Gastrocnemius medialis (tissue), 4 donors: ENCODE measurements at regions not wholly inside any gene's neighbourhood (a gene's known extent, or its start where the extent isn't known, plus 50 kb on each side); places are given as distances from the start of the nearest gene placed in this dataset.

Experiments used
- POLR2A ChIP-seq, 2 donors: fragments of 450-650 bp; IDR thresholded peaks; one replicate each; pipeline ENCODE4 v1.6.1; 2017; ENCODE audit warnings: antibody characterized with exemption in 2 of 2, mild to moderate bottlenecking in 2 of 2, moderate library complexity in 2 of 2
- TF ChIP-seq, protein P1 (sequence below), 5 experiments: fragments of 450-650 bp in 3 of 5; fragments of 200-600 bp in 2 of 5; sonication (generic) in 2 of 5; IDR thresholded peaks in 4 of 5; conservative IDR thresholded peaks in 1 of 5; 1 replicate in 4 of 5; 2 replicates in 1 of 5; pipeline ENCODE4 v1.5.1; 2016 to 2019; ENCODE audit warnings: antibody characterized with exemption in 5 of 5, mild to moderate bottlenecking in 3 of 5, moderate library complexity in 3 of 5

DNA sequence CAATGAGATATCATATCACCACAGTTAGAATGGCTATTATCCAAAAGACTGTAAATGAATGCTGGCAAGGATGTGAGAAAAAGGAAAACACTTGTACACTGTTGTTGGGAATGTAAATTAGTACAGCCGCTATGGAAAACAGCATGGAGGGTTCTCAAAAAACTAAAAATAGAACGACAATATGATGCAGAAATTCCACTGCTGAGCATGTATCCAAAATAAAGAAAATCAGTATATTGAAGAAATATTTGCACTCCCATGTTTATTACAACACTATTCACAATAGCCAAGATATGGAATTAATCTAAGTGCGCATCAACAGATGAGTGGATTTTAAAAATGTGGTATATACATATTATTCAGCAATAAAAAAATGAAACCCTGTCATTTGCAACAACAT lies 898.9 kb upstream of the MAN1A1 start:
- TF ChIP-seq, protein P1, sequence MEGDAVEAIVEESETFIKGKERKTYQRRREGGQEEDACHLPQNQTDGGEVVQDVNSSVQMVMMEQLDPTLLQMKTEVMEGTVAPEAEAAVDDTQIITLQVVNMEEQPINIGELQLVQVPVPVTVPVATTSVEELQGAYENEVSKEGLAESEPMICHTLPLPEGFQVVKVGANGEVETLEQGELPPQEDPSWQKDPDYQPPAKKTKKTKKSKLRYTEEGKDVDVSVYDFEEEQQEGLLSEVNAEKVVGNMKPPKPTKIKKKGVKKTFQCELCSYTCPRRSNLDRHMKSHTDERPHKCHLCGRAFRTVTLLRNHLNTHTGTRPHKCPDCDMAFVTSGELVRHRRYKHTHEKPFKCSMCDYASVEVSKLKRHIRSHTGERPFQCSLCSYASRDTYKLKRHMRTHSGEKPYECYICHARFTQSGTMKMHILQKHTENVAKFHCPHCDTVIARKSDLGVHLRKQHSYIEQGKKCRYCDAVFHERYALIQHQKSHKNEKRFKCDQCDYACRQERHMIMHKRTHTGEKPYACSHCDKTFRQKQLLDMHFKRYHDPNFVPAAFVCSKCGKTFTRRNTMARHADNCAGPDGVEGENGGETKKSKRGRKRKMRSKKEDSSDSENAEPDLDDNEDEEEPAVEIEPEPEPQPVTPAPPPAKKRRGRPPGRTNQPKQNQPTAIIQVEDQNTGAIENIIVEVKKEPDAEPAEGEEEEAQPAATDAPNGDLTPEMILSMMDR (IDR thresholded peaks at IDR 0.05 in 4 of 5, conservative IDR thresholded peaks at IDR 0.05 in 1 of 5): no peak
- TF ChIP-seq POLR2A (IDR thresholded peaks at IDR 0.05): no peak
